ENCODE measurements at regions not wholly inside any gene's neighbourhood (a gene's known extent, or its start where the extent isn't known, plus 50 kb on each side); places are given as distances from the start of the nearest gene placed in this dataset.

GRCh38 chr2:16861111-16861510 lies 195.5 kb upstream of the CYRIA start:
- Histone ChIP-seq H2AFZ (no peak overlapping the region), H3K4me3 (ENCODE audit: low read depth, low read length) (no peak overlapping the region), H3K9ac (no peak overlapping the region), H3K36me3 (ENCODE audit: control insufficient read depth, insufficient read depth, low read length) (no peaks in the 10 kb centered on the region), H3K79me2 (no peaks in the 10 kb centered on the region), H3K9me3 (ENCODE audit: control insufficient read depth, low read length) (no peaks in the 10 kb centered on the region), H3K4me1 (no peaks in the 10 kb centered on the region), H3K4me2 (ENCODE audit: low read length) (no peak overlapping the region), H3K27ac (no peak overlapping the region), H3K27me3 (ENCODE audit: control insufficient read depth, insufficient read depth, low read length) (no peaks in the 10 kb centered on the region)
- no peak for TF ChIP-seq CTCF (IDR thresholded peaks at IDR 0.05)

- TF ChIP-seq CTCF (IDR thresholded peaks at IDR 0.05): no peak
- H2AFZ ChIP-seq: no peak overlapping the region
- H3K36me3 ChIP-seq (ENCODE audit: control insufficient read depth, insufficient read depth, low read length): no peaks in the 10 kb centered on the region
- no peaks in the 10 kb centered on the region for H3K4me1 ChIP-seq
- no peak overlapping the region for H3K4me2 ChIP-seq (ENCODE audit: low read length)
- no peaks in the 10 kb centered on the region for H3K27me3 ChIP-seq (ENCODE audit: control insufficient read depth, insufficient read depth, low read length)
- H3K9me3 ChIP-seq (ENCODE audit: control insufficient read depth, low read length): no peaks in the 10 kb centered on the region
- no peak overlapping the region for H3K9ac ChIP-seq
- no peak overlapping the region for H3K4me3 ChIP-seq (ENCODE audit: low read depth, low read length)
- no peaks in the 10 kb centered on the region for H3K79me2 ChIP-seq
- H3K27ac ChIP-seq: no peak overlapping the region
Measured at GRCh38 chr2:16860627-16861026, 195.0 kb upstream of the CYRIA start.

GRCh38 chr2:16855183-16855582 lies 189.5 kb upstream of the CYRIA start:
- H2AFZ ChIP-seq: no peak overlapping the region
- no peak overlapping the region for H3K4me3 ChIP-seq (ENCODE audit: low read depth, low read length)
- H3K4me1 ChIP-seq: no peaks in the 10 kb centered on the region
- no peak overlapping the region for H3K4me2 ChIP-seq (ENCODE audit: low read length)
- no peaks in the 10 kb centered on the region for H3K36me3 ChIP-seq (ENCODE audit: control insufficient read depth, insufficient read depth, low read length)
- no peaks in the 10 kb centered on the region for H3K9me3 ChIP-seq (ENCODE audit: control insufficient read depth, low read length)
- no peaks in the 10 kb centered on the region for H3K27me3 ChIP-seq (ENCODE audit: control insufficient read depth, insufficient read depth, low read length)
- no peak for TF ChIP-seq CTCF (IDR thresholded peaks at IDR 0.05)
- no peaks in the 10 kb centered on the region for H3K79me2 ChIP-seq
- no peak overlapping the region for H3K9ac ChIP-seq
- H3K27ac ChIP-seq: no peak overlapping the region

GRCh38 chr2:16853088-16853487 lies 187.5 kb upstream of the CYRIA start:
- H3K79me2 ChIP-seq: no peaks in the 10 kb centered on the region
- no peaks in the 10 kb centered on the region for H3K9me3 ChIP-seq (ENCODE audit: control insufficient read depth, low read length)
- no peak overlapping the region for H3K27ac ChIP-seq
- H3K4me2 ChIP-seq (ENCODE audit: low read length): no peak overlapping the region
- TF ChIP-seq CTCF (IDR thresholded peaks at IDR 0.05): no peak
- no peaks in the 10 kb centered on the region for H3K4me1 ChIP-seq
- H2AFZ ChIP-seq: no peak overlapping the region
- no peaks in the 10 kb centered on the region for H3K36me3 ChIP-seq (ENCODE audit: control insufficient read depth, insufficient read depth, low read length)
- no peak overlapping the region for H3K9ac ChIP-seq
- no peak overlapping the region for H3K4me3 ChIP-seq (ENCODE audit: low read depth, low read length)
- no peaks in the 10 kb centered on the region for H3K27me3 ChIP-seq (ENCODE audit: control insufficient read depth, insufficient read depth, low read length)

- Histone ChIP-seq H3K36me3 (ENCODE audit: control insufficient read depth, insufficient read depth, low read length) (no peaks in the 10 kb centered on the region), H3K4me2 (ENCODE audit: low read length) (no peak overlapping the region), H2AFZ (no peak overlapping the region), H3K27ac (no peak overlapping the region), H3K27me3 (ENCODE audit: control insufficient read depth, insufficient read depth, low read length) (no peaks in the 10 kb centered on the region), H3K4me1 (no peaks in the 10 kb centered on the region), H3K9me3 (ENCODE audit: control insufficient read depth, low read length) (no peaks in the 10 kb centered on the region), H3K4me3 (ENCODE audit: low read depth, low read length) (no peak overlapping the region), H3K9ac (no peak overlapping the region), H3K79me2 (no peaks in the 10 kb centered on the region)
- no peak for TF ChIP-seq CTCF (IDR thresholded peaks at IDR 0.05)
Measured at GRCh38 chr2:16852651-16853050, 187.0 kb upstream of the CYRIA start.

Measured in parathyroid adenoma (tissue), 2 donors.